OCI-LY7 (cell line): ENCODE measurements at regions not wholly inside any gene's neighbourhood (a gene's known extent, or its start where the extent isn't known, plus 50 kb on each side); places are given as distances from the start of the nearest gene placed in this dataset.

Source experiments
- CTCF ChIP-seq: fragments of 200-600 bp; sonication (generic); conservative IDR thresholded peaks from 2 replicates; pipeline ENCODE4 v1.5.1; 2014; ENCODE audit warnings: mild to moderate bottlenecking, antibody characterized with exemption, low read length, moderate library complexity, mixed read lengths
- EZH2phosphoT487 ChIP-seq: fragments of 200-600 bp; sonication (generic); IDR thresholded peaks from 2 replicates; pipeline ENCODE4 v1.6.1; 2018; ENCODE audit warnings: low read depth, borderline replicate concordance, mild to moderate bottlenecking, mixed run types, antibody characterized with exemption, low read length, moderate library complexity, mixed read lengths

GRCh38 chr2:116329280-116329679 is 1485.2 kb upstream of the DDX18 start:
- TF ChIP-seq CTCF (no peak), EZH2phosphoT487 (no peak)
